ENCODE measurements at regions not wholly inside any gene's neighbourhood (a gene's known extent, or its start where the extent isn't known, plus 50 kb on each side); places are given as distances from the start of the nearest gene placed in this dataset.
"Not testable (repeated sequence)": the region's sequence is repeated elsewhere in the genome, so short reads cannot be mapped to it uniquely, and the experiment has no call there.

GRCh38 chr10:46645110-46645509 is 66.2 kb downstream of the SYT15 start:
- H4K20me1 ChIP-seq (ENCODE audit: insufficient read depth, low read length, poor library complexity, severe bottlenecking); H3K9ac ChIP-seq (ENCODE audit: low read depth, low read length, poor library complexity, severe bottlenecking); H3K4me3 ChIP-seq (ENCODE audit: low read length, poor library complexity, severe bottlenecking); H3K9me3 ChIP-seq (ENCODE audit: insufficient read depth, low read depth, low read length); H3K4me2 ChIP-seq (ENCODE audit: low read depth, low read length, poor library complexity, severe bottlenecking); H3K36me3 ChIP-seq (ENCODE audit: insufficient read depth, low read length); H2AFZ ChIP-seq (ENCODE audit: low read length); H3F3A ChIP-seq (ENCODE audit: low read depth); H3K9me2 ChIP-seq (replicated peaks; ENCODE audit: low read depth, low read length); H3K4me1 ChIP-seq (ENCODE audit: insufficient read depth, low read length, poor library complexity, severe bottlenecking); H3K27me3 ChIP-seq (ENCODE audit: insufficient read depth, low read length, poor library complexity, severe bottlenecking); H3K79me2 ChIP-seq (ENCODE audit: insufficient read depth, low read length): not testable (repeated sequence)

GRCh38 chr10:46646132-46646531 is 67.2 kb downstream of the SYT15 start:
- not testable (repeated sequence) for H2AFZ ChIP-seq (ENCODE audit: low read length); H3K36me3 ChIP-seq (ENCODE audit: insufficient read depth, low read length); H3K4me3 ChIP-seq (ENCODE audit: low read length, poor library complexity, severe bottlenecking); H3K4me1 ChIP-seq (ENCODE audit: insufficient read depth, low read length, poor library complexity, severe bottlenecking); H4K20me1 ChIP-seq (ENCODE audit: insufficient read depth, low read length, poor library complexity, severe bottlenecking); H3F3A ChIP-seq (ENCODE audit: low read depth); H3K27me3 ChIP-seq (ENCODE audit: insufficient read depth, low read length, poor library complexity, severe bottlenecking); H3K79me2 ChIP-seq (ENCODE audit: insufficient read depth, low read length); H3K9me3 ChIP-seq (ENCODE audit: insufficient read depth, low read depth, low read length); H3K9me2 ChIP-seq (replicated peaks; ENCODE audit: low read depth, low read length); H3K4me2 ChIP-seq (ENCODE audit: low read depth, low read length, poor library complexity, severe bottlenecking); H3K9ac ChIP-seq (ENCODE audit: low read depth, low read length, poor library complexity, severe bottlenecking)

GRCh38 chr10:46650967-46651366 is 72.0 kb downstream of the SYT15 start:
- H3K9ac ChIP-seq (ENCODE audit: low read depth, low read length, poor library complexity, severe bottlenecking); H3F3A ChIP-seq (ENCODE audit: low read depth); H3K9me2 ChIP-seq (replicated peaks; ENCODE audit: low read depth, low read length); H4K20me1 ChIP-seq (ENCODE audit: insufficient read depth, low read length, poor library complexity, severe bottlenecking); H3K4me3 ChIP-seq (ENCODE audit: low read length, poor library complexity, severe bottlenecking); H3K4me1 ChIP-seq (ENCODE audit: insufficient read depth, low read length, poor library complexity, severe bottlenecking); H3K79me2 ChIP-seq (ENCODE audit: insufficient read depth, low read length); H3K36me3 ChIP-seq (ENCODE audit: insufficient read depth, low read length); H3K27me3 ChIP-seq (ENCODE audit: insufficient read depth, low read length, poor library complexity, severe bottlenecking); H3K9me3 ChIP-seq (ENCODE audit: insufficient read depth, low read depth, low read length); H2AFZ ChIP-seq (ENCODE audit: low read length); H3K4me2 ChIP-seq (ENCODE audit: low read depth, low read length, poor library complexity, severe bottlenecking): not testable (repeated sequence)

DNA sequence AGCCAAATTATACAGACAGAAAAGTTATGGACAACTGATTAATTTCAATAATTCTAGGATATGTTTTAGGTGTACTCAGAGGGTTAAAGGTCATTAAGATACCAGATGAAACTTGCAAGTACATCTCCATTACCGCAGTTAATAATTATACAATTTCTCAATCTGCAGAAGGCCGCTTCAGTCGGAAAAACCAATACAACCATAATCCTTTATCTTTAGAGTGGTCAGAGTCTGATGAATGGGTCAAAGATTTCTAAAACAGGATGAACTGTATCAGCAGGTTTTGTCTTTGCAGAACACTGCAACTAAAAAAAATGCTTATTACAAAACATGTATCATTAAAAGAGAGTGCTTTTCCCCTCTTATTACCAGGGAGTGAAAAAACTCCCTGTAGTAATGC is 78.5 kb downstream of the SYT15 start:
- not testable (repeated sequence) for H3K9me3 ChIP-seq (ENCODE audit: insufficient read depth, low read depth, low read length); H3F3A ChIP-seq (ENCODE audit: low read depth); H4K20me1 ChIP-seq (ENCODE audit: insufficient read depth, low read length, poor library complexity, severe bottlenecking); H3K79me2 ChIP-seq (ENCODE audit: insufficient read depth, low read length); H3K9ac ChIP-seq (ENCODE audit: low read depth, low read length, poor library complexity, severe bottlenecking); H2AFZ ChIP-seq (ENCODE audit: low read length); H3K4me2 ChIP-seq (ENCODE audit: low read depth, low read length, poor library complexity, severe bottlenecking); H3K4me3 ChIP-seq (ENCODE audit: low read length, poor library complexity, severe bottlenecking); H3K27me3 ChIP-seq (ENCODE audit: insufficient read depth, low read length, poor library complexity, severe bottlenecking); H3K9me2 ChIP-seq (replicated peaks; ENCODE audit: low read depth, low read length); H3K4me1 ChIP-seq (ENCODE audit: insufficient read depth, low read length, poor library complexity, severe bottlenecking); H3K36me3 ChIP-seq (ENCODE audit: insufficient read depth, low read length)

GRCh38 chr10:46660027-46660834 is 81.3 kb downstream of the SYT15 start:
- not testable (repeated sequence) for H2AFZ ChIP-seq (ENCODE audit: low read length); H3K36me3 ChIP-seq (ENCODE audit: insufficient read depth, low read length); H3K9me3 ChIP-seq (ENCODE audit: insufficient read depth, low read depth, low read length); H4K20me1 ChIP-seq (ENCODE audit: insufficient read depth, low read length, poor library complexity, severe bottlenecking); H3K9ac ChIP-seq (ENCODE audit: low read depth, low read length, poor library complexity, severe bottlenecking); H3K4me3 ChIP-seq (ENCODE audit: low read length, poor library complexity, severe bottlenecking); H3K27me3 ChIP-seq (ENCODE audit: insufficient read depth, low read length, poor library complexity, severe bottlenecking); H3K79me2 ChIP-seq (ENCODE audit: insufficient read depth, low read length); H3K4me2 ChIP-seq (ENCODE audit: low read depth, low read length, poor library complexity, severe bottlenecking); H3K9me2 ChIP-seq (replicated peaks; ENCODE audit: low read depth, low read length); H3K4me1 ChIP-seq (ENCODE audit: insufficient read depth, low read length, poor library complexity, severe bottlenecking); H3F3A ChIP-seq (ENCODE audit: low read depth)

- H3K4me1 ChIP-seq (ENCODE audit: insufficient read depth, low read length, poor library complexity, severe bottlenecking); H4K20me1 ChIP-seq (ENCODE audit: insufficient read depth, low read length, poor library complexity, severe bottlenecking); H3K79me2 ChIP-seq (ENCODE audit: insufficient read depth, low read length); H3K27me3 ChIP-seq (ENCODE audit: insufficient read depth, low read length, poor library complexity, severe bottlenecking); H3K9me2 ChIP-seq (replicated peaks; ENCODE audit: low read depth, low read length); H3K4me3 ChIP-seq (ENCODE audit: low read length, poor library complexity, severe bottlenecking); H3K36me3 ChIP-seq (ENCODE audit: insufficient read depth, low read length); H2AFZ ChIP-seq (ENCODE audit: low read length); H3K9ac ChIP-seq (ENCODE audit: low read depth, low read length, poor library complexity, severe bottlenecking); H3K9me3 ChIP-seq (ENCODE audit: insufficient read depth, low read depth, low read length); H3F3A ChIP-seq (ENCODE audit: low read depth); H3K4me2 ChIP-seq (ENCODE audit: low read depth, low read length, poor library complexity, severe bottlenecking): not testable (repeated sequence)
Measured at GRCh38 chr10:46660835-46661164, 81.9 kb downstream of the SYT15 start.

DNA sequence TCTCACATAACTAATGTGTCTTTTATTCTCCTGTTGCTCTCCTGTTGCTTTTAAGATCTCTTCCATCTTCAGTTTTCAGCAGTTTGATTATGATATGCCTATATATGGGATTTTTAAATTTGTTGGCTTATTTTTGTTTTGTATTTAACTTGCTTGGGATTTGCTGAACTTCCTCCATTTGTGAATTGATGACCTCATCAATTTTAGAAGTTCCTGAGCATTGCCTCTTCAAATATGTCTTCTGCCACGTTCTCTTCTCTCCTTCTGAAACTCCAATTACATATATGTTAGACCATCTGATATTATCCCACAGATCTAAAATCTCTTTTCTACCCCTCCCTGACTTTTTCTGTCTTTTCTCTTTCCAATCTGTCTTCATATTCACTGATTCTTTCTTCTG is 86.6 kb downstream of the SYT15 start:
- not testable (repeated sequence) for H3K4me3 ChIP-seq (ENCODE audit: low read length, poor library complexity, severe bottlenecking); H3K4me2 ChIP-seq (ENCODE audit: low read depth, low read length, poor library complexity, severe bottlenecking); H3K27me3 ChIP-seq (ENCODE audit: insufficient read depth, low read length, poor library complexity, severe bottlenecking); H3K9me3 ChIP-seq (ENCODE audit: insufficient read depth, low read depth, low read length); H4K20me1 ChIP-seq (ENCODE audit: insufficient read depth, low read length, poor library complexity, severe bottlenecking); H3K9ac ChIP-seq (ENCODE audit: low read depth, low read length, poor library complexity, severe bottlenecking); H3K4me1 ChIP-seq (ENCODE audit: insufficient read depth, low read length, poor library complexity, severe bottlenecking); H2AFZ ChIP-seq (ENCODE audit: low read length); H3F3A ChIP-seq (ENCODE audit: low read depth); H3K79me2 ChIP-seq (ENCODE audit: insufficient read depth, low read length); H3K36me3 ChIP-seq (ENCODE audit: insufficient read depth, low read length); H3K9me2 ChIP-seq (replicated peaks; ENCODE audit: low read depth, low read length)

All from Loucy (cell line).